Body of pancreas (tissue), 4 donors: ENCODE measurements at regions not wholly inside any gene's neighbourhood (a gene's known extent, or its start where the extent isn't known, plus 50 kb on each side); places are given as distances from the start of the nearest gene placed in this dataset.
"Not testable (repeated sequence)": the region's sequence is repeated elsewhere in the genome, so short reads cannot be mapped to it uniquely, and the experiment has no call there.

Experiments
- ATAC-seq: fragments of 150-250 bp; one replicate; pipeline ENCODE4 v1.9.1; 2016
- DNase-seq, 4 donors: peaks; one replicate each; pipeline ENCODE4 v3.0.0-alpha.2; 2019
- H3K27ac ChIP-seq, 4 donors: fragments of 200-600 bp; sonication (generic); 1 replicate in 3 of 4; 2 replicates in 1 of 4; pipeline versions ENCODE4 v1.5.1 to v1.6.1; 2016 to 2019; ENCODE audit warnings: mild to moderate bottlenecking in 1 of 4, mixed read lengths in 1 of 4, moderate library complexity in 1 of 4
- H3K27me3 ChIP-seq, 2 donors: fragments of 200-600 bp; sonication (generic); one replicate each; pipeline ENCODE4 v1.6.0; 2016; ENCODE audit warnings: mild to moderate bottlenecking in 1 of 2
- H3K36me3 ChIP-seq, 2 donors: fragments of 200-600 bp; sonication (generic); replicated peaks in 1 of 2; 2 replicates each; pipeline ENCODE4 v1.5.1; 2016; ENCODE audit warnings: low read depth in 2 of 2; ENCODE audit not compliant: insufficient read depth in 1 of 2
- H3K4me1 ChIP-seq: fragments of 200-600 bp; sonication (generic); one replicate; pipeline ENCODE4 v1.6.0; 2016
- H3K4me3 ChIP-seq, 2 donors: fragments of 200-600 bp; sonication (generic); 1 replicate in 1 of 2; 2 replicates in 1 of 2; pipeline ENCODE4 v1.5.1; 2016 to 2019
- H3K9me3 ChIP-seq, 3 donors: fragments of 200-600 bp; sonication (generic); 1 replicate in 2 of 3; 2 replicates in 1 of 3; pipeline ENCODE4 v1.5.1; 2016
- POLR2A ChIP-seq, 3 donors: fragments of 450-650 bp; IDR thresholded peaks; one replicate each; pipeline ENCODE4 v1.6.1; 2016; ENCODE audit warnings: antibody characterized with exemption in 3 of 3, mild to moderate bottlenecking in 2 of 3
- WGBS, 2 donors: methylation state at CpG; one replicate each; pipeline ENCODE4 v1.1.5; 2017; 5-methylcytosine and 5-hydroxymethylcytosine counted together
- intact Hi-C: fragments of 100-400 bp; cut with DNase I; formaldehyde crosslinking; loops from one replicate; pipeline ENCODE4 v1.15.1; 2023
- TF ChIP-seq, protein P1 (sequence below), 7 experiments: fragments of 450-650 bp in 4 of 7; fragments of 200-600 bp in 3 of 7; sonication (generic) in 3 of 7; IDR thresholded peaks; one replicate each; pipeline ENCODE4 v1.5.1; 2016 to 2019; ENCODE audit warnings: antibody characterized with exemption in 7 of 7

DNA sequence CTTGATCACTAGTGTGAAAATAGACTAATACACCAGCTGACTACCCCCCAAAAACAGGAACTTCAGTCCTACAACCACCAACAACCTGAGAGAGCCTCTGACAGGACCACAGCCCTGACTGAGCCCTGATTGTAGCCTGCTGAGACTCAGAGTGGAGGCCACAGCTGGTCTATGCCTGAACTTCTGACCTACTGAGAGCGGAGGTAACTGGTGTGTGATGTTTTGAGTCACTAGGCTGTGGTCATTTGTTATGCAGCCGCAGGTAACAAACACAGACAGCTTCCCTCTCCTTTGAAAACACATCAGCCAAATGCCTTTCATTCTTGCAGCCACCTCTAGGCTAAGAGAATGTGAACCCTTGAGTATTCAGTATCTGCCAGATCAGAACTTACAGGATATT, 631.1 kb downstream of the PRIM2 start:
- H3K4me3 ChIP-seq, H3K27me3 ChIP-seq, ATAC-seq, H3K4me1 ChIP-seq, H3K27ac ChIP-seq, H3K36me3 ChIP-seq, H3K9me3 ChIP-seq, intact Hi-C loops, DNase-seq: not testable (repeated sequence)
- WGBS, 2 donors = 100% methylated on average over 2 of the region's 2 CpGs

DNA sequence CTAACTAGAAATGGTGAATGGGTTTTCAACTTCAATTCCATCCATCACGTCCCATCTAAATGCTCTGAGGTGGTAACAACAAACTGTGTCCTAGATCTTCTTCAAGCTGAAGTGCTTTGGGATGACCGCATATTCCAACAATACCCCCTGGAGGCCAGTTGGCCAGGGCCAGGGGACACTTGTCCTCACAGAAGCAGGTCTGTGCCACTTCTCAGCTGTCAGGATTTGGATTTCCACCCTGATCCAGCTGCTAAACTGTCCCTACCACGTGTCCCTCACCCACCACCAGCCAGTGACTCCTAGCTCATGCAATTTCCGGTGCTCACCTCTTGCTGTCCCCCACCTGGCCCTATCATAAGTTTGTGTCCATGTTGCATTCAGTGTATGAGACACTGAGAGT, 633.0 kb downstream of the PRIM2 start:
- H3K9me3 ChIP-seq, H3K27me3 ChIP-seq, H3K27ac ChIP-seq, H3K4me1 ChIP-seq, H3K4me3 ChIP-seq, H3K36me3 ChIP-seq, ATAC-seq, intact Hi-C loops, DNase-seq: not testable (repeated sequence)
- WGBS, 2 donors = 87 to 94% methylated on average over 4 of the region's 4 CpGs

DNA sequence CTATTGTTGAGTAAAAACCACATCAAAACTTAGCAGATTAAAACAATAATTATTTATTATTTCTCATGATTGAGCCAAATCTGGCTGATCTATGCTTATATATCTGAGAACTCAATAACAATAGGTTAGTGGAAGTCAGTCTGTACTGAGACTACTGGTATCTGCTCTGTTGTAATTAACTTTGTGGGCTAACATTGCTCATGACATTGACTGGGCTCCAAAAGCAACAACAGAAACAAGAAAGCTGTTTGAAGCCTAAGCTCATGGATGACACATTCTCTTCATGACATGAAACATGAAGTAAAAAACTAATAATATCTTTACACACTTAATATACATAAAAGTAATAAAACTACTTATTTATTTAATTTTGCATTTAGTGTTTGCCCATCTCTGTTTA, 649.3 kb downstream of the PRIM2 start:
- H3K27ac ChIP-seq, DNase-seq, H3K4me3 ChIP-seq, H3K9me3 ChIP-seq, ATAC-seq, H3K36me3 ChIP-seq, H3K27me3 ChIP-seq, intact Hi-C loops, H3K4me1 ChIP-seq: not testable (repeated sequence)

DNA sequence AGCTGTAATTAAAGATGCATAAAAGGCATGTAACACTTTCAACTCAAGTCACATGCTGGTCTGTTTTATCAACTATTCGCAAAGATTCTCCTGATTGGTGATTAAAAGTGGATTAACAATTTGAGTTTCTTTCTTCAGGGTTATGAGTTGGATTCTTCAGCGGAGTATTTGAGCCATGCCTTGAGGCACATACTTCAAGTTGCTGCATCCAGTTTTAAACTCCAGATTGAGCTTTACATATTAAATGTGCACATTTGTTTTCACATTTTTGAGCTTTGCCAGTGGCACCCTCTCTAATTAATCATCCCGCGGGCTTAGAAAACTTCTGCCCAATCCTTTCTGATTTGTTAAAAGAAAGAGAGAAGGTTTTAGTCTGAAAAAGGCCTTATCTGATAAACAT, 654.5 kb downstream of the PRIM2 start:
- H3K4me1 ChIP-seq, H3K27ac ChIP-seq, intact Hi-C loops, DNase-seq, H3K27me3 ChIP-seq, ATAC-seq, H3K4me3 ChIP-seq, H3K9me3 ChIP-seq, H3K36me3 ChIP-seq: not testable (repeated sequence)
- WGBS, 2 donors = 69 to 84% methylated on average over 4 of the region's 4 CpGs

DNA sequence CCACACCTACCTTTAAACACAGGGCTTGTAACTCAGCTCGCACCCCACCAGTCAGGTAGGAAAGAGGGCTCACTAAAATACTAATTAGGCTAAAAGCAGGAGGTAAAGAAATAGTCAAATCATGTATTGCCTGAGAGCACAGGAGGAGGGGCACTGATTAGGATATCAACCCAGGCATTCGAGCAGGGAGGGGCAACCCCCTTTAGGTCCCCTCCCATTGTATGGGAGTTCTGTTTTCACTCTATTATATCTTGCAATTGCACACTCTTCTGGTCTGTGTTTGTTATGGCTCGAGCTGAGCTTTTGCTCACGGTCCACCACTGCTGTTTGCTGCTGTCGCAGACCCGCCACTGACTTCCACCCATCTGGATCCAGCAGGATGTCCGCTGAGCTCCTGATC, 657.2 kb downstream of the PRIM2 start:
- intact Hi-C loops = no loop called here
- TF ChIP-seq, protein P1, sequence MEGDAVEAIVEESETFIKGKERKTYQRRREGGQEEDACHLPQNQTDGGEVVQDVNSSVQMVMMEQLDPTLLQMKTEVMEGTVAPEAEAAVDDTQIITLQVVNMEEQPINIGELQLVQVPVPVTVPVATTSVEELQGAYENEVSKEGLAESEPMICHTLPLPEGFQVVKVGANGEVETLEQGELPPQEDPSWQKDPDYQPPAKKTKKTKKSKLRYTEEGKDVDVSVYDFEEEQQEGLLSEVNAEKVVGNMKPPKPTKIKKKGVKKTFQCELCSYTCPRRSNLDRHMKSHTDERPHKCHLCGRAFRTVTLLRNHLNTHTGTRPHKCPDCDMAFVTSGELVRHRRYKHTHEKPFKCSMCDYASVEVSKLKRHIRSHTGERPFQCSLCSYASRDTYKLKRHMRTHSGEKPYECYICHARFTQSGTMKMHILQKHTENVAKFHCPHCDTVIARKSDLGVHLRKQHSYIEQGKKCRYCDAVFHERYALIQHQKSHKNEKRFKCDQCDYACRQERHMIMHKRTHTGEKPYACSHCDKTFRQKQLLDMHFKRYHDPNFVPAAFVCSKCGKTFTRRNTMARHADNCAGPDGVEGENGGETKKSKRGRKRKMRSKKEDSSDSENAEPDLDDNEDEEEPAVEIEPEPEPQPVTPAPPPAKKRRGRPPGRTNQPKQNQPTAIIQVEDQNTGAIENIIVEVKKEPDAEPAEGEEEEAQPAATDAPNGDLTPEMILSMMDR (IDR thresholded peaks at IDR 0.05) = no peak
- no peak for TF ChIP-seq POLR2A (IDR thresholded peaks at IDR 0.05)
- no peak for DNase-seq
- no peaks in the 10 kb centered on the region for H3K4me1 ChIP-seq
- H3K27ac ChIP-seq = no peak overlapping the region
- H3K36me3 ChIP-seq = no peaks in the 10 kb centered on the region
- H3K9me3 ChIP-seq = no peaks in the 10 kb centered on the region
- WGBS, 2 donors = 69 to 76% methylated on average over 7 of the region's 7 CpGs
- ATAC-seq = no peak
- H3K27me3 ChIP-seq = no peaks in the 10 kb centered on the region
- no peak overlapping the region for H3K4me3 ChIP-seq

DNA sequence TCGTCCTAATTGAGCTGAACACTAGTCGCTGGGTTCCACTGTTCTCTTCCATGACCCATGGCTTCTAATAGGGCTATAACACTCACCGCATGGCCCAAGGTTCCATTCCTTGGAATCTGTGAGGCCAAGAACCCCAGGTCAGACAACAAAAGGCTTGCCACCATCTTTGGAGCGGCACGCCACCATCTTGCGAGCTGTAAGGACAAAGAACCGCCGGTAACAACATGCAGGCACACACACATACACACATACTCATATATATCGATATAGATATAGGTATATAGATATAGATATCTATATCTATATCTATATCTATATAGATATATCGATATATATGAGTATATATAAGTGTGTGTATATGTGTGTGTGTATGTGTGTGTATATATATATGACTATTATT, 657.7 kb downstream of the PRIM2 start:
- DNase-seq, H3K9me3 ChIP-seq, H3K4me1 ChIP-seq, intact Hi-C loops, H3K27ac ChIP-seq, H3K27me3 ChIP-seq, ATAC-seq, H3K4me3 ChIP-seq, H3K36me3 ChIP-seq: not testable (repeated sequence)
- 79 to 83% methylated on average over 8 to 10 of the region's 10 CpGs for WGBS, 2 donors

DNA sequence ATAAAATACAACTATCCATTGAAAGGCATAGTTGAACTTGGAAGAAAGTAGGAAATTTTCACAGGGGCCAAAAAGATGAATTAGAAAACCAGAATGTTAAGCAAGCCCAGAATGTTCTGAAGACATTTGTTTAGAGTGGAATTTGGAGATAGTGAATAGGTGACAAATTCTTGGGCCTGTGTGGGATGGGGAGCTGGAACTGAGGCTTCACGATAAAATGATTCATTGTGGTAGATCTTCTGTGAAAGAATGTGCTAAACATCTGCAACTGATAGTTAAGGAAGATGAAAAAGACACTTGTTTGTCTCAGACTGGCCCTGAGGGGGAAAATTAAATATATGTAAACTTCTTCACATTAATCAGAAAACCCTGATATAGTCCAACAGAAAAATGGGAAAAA, 658.9 kb downstream of the PRIM2 start:
- H3K4me3 ChIP-seq, H3K27me3 ChIP-seq, H3K9me3 ChIP-seq, ATAC-seq, intact Hi-C loops, H3K27ac ChIP-seq, DNase-seq, H3K4me1 ChIP-seq, H3K36me3 ChIP-seq: not testable (repeated sequence)
- WGBS, 2 donors = 30% methylated on average over 1 of the region's 1 CpG

DNA sequence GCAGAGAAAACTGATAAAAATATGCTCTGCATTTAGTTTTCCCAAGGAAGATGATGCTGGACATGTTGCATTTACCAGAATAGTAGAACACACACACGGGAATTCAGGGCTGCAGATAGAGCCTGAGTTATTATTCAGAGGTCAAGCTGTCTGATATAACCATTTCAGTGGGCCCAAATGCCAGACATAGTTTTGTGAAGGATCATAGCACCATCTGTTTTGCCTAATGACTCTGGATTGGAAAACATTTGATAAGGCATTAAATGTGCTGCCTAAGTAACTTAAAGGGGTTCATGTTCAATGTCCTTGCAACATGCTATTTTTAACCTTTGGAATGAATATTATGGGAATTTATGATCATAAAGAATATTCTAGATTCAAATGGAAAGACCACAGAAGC, 666.2 kb downstream of the PRIM2 start:
- H3K36me3 ChIP-seq = not testable (repeated sequence)

DNA sequence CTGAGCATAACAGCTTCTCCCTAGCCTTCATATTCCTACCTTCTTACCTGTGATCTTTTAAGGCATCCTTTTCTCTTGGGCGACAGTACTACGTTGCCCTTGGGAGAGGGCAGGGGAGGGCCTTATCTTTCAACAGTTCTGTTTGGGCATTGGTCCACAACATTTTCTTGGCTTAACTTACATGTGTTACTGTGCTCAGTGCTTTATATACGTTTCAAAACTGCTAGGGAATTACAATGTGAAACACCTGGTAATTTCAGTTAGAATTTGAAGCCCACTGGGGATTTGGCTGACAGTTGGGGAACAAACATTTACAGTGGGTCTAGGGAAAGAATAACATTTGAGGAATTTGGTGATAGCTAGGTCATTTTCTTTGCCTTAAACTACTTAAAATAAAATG, 667.1 kb downstream of the PRIM2 start:
- H3K9me3 ChIP-seq, intact Hi-C loops, H3K4me3 ChIP-seq, DNase-seq, H3K27ac ChIP-seq, H3K36me3 ChIP-seq, ATAC-seq, H3K27me3 ChIP-seq, H3K4me1 ChIP-seq: not testable (repeated sequence)
- WGBS, 2 donors = 34 to 45% methylated on average over 3 of the region's 3 CpGs

More for the DNA sequence above, 666.2 kb downstream of the PRIM2 start:
- ATAC-seq, H3K27ac ChIP-seq, H3K9me3 ChIP-seq, H3K4me3 ChIP-seq, DNase-seq, intact Hi-C loops, H3K4me1 ChIP-seq, H3K27me3 ChIP-seq: not testable (repeated sequence)
- WGBS, 2 donors = 6 to 27% methylated on average over 1 of the region's 1 CpG

DNA sequence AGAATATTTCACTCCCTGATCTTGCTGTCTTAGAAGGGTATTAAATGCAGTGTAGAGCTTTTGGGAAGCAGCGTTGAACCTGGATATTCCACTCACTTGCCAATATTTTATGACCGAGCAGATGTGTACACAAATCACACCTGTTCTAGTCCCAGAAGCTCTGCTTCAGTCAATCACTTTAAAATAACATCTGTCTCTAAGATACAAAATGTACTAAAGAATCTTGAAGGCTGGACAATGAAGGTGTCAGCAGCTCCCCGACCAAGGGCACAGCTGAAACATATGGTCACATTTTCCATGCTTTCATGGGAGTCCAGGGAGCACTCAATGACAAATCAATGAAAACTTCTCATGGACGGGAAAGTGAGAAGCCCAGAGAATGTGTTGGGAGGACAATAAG, 668.3 kb downstream of the PRIM2 start:
- 24 to 26% methylated on average over 4 of the region's 4 CpGs for WGBS, 2 donors
- H3K9me3 ChIP-seq, H3K4me3 ChIP-seq, intact Hi-C loops, H3K27ac ChIP-seq, H3K4me1 ChIP-seq, H3K27me3 ChIP-seq, H3K36me3 ChIP-seq: not testable (repeated sequence)
- ATAC-seq = peak; percentile 38
- DNase-seq = peak in 1 of 4 donors; percentile 8

DNA sequence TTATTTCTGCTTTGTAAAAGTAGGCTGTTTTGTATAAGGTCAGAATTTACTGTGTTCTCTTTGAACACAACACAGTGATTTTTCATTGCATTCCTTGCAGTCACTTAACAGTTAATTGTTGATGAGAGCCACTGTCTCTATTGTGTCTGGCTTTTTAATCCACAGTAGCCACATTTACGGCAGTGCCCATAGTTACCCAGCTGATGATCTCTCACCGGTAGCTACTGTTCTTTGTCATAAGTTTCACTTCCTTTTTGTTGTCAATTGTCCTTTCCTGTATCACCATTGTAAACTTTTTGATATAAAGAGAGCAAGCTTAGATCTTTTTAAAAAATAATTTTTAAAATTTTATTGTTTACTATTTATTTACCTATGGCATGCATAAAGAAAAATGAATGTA, 669.2 kb downstream of the PRIM2 start:
- H3K4me1 ChIP-seq, H3K36me3 ChIP-seq, H3K9me3 ChIP-seq, ATAC-seq, H3K4me3 ChIP-seq, DNase-seq, intact Hi-C loops, H3K27me3 ChIP-seq, H3K27ac ChIP-seq: not testable (repeated sequence)
- 35 to 49% methylated on average over 2 of the region's 2 CpGs for WGBS, 2 donors

DNA sequence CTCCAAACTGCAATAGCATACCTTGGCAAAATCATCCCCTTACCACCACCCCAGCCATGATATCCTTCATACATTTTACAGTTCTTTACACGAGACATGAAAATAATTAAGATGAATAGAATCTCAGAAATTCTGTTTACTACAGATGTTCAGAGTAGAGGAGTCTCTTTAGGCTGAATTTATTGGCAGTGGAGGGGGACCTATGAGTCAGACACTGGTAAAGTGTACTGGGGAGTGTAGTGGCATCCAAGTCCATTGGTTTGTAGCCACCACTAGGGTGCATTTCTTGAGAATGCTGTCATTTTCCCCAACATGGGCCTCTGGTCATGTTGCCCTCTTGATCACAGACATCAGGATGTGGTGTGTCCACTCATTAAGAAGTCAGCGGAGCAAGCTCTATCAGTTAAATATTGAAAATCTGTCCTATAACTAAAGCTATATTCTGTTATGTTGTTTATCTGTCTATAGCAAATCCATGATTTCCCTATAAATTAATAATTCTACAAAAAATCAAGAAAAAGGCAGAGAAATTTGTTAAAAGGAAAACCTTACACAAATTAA, 672.2 kb downstream of the PRIM2 start:
- H3K4me1 ChIP-seq, H3K9me3 ChIP-seq, H3K4me3 ChIP-seq, ATAC-seq, H3K27ac ChIP-seq, H3K36me3 ChIP-seq, intact Hi-C loops, DNase-seq, H3K27me3 ChIP-seq: not testable (repeated sequence)
- WGBS, 2 donors = 40 to 53% methylated on average over 2 of the region's 2 CpGs
